DOHH2 (cell line): ENCODE measurements at regions not wholly inside any gene's neighbourhood (a gene's known extent, or its start where the extent isn't known, plus 50 kb on each side); places are given as distances from the start of the nearest gene placed in this dataset.
"Not testable (repeated sequence)": the region's sequence is repeated elsewhere in the genome, so short reads cannot be mapped to it uniquely, and the experiment has no call there.

ENCODE experiments used
- H3F3A ChIP-seq: fragments of 200-600 bp; sonication (generic), shearing (Covaris generic); 2 replicates; pipeline ENCODE4 v1.6.0; 2016; ENCODE audit warnings: antibody characterized with exemption, mild to moderate bottlenecking; ENCODE audit not compliant: control insufficient read depth, insufficient read depth
- H3K27ac ChIP-seq: fragments of 200-600 bp; sonication (generic); 2 replicates; pipeline ENCODE4 v1.5.1; 2014; ENCODE audit warnings: low read depth, mild to moderate bottlenecking, low read length, moderate library complexity
- H3K27me3 ChIP-seq: fragments of 200-600 bp; sonication (generic); 2 replicates; pipeline ENCODE4 v1.6.1; 2014; ENCODE audit warnings: mild to moderate bottlenecking, low read length, mixed read lengths; ENCODE audit not compliant: control insufficient read depth
- H3K36me3 ChIP-seq: fragments of 200-600 bp; sonication (generic); 2 replicates; pipeline ENCODE4 v1.6.1; 2014; ENCODE audit warnings: mild to moderate bottlenecking, low read length, moderate library complexity, mixed read lengths; ENCODE audit not compliant: control insufficient read depth
- H3K4me1 ChIP-seq: fragments of 200-600 bp; sonication (generic); 2 replicates; pipeline ENCODE4 v1.6.1; 2014; ENCODE audit warnings: mild to moderate bottlenecking, low read length, mixed read lengths; ENCODE audit not compliant: control insufficient read depth
- H3K4me2 ChIP-seq: fragments of 200-600 bp; sonication (generic); 2 replicates; pipeline ENCODE4 v1.6.0; 2014; ENCODE audit warnings: mild to moderate bottlenecking, low read length, moderate library complexity
- H3K4me3 ChIP-seq: fragments of 200-600 bp; sonication (generic); 2 replicates; pipeline ENCODE4 v1.5.1; 2014; ENCODE audit warnings: mild to moderate bottlenecking, low read length, mixed read lengths
- H3K79me2 ChIP-seq: fragments of 200-600 bp; sonication (generic); 2 replicates; pipeline ENCODE4 v1.6.1; 2014; ENCODE audit warnings: mild to moderate bottlenecking, low read length, mixed read lengths; ENCODE audit not compliant: control insufficient read depth
- H3K9me2 ChIP-seq: fragments of 200-600 bp; sonication (generic); replicated peaks from 2 replicates; pipeline ENCODE4 v1.6.1; 2014; ENCODE audit warnings: mild to moderate bottlenecking, low read length, mixed read lengths; ENCODE audit not compliant: control insufficient read depth
- H3K9me3 ChIP-seq: fragments of 200-600 bp; sonication (generic); 2 replicates; pipeline ENCODE4 v1.6.1; 2014; ENCODE audit warnings: antibody characterized with exemption, low read length, mixed read lengths; ENCODE audit not compliant: control insufficient read depth, insufficient read depth
- H4K20me1 ChIP-seq: fragments of 200-600 bp; sonication (generic); 2 replicates; pipeline ENCODE4 v1.6.0; 2014; ENCODE audit warnings: low read depth, mild to moderate bottlenecking, antibody characterized with exemption, low read length, moderate library complexity; ENCODE audit not compliant: control insufficient read depth, insufficient read depth
- CTCF ChIP-seq: fragments of 200-600 bp; sonication (generic); IDR thresholded peaks from one replicate; pipeline ENCODE4 v1.5.1; 2014; ENCODE audit warnings: antibody characterized with exemption, mild to moderate bottlenecking, low read depth, low read length; ENCODE audit not compliant: poor library complexity, severe bottlenecking
- EZH2phosphoT487 ChIP-seq: fragments of 200-600 bp; sonication (generic); IDR thresholded peaks from 2 replicates; pipeline ENCODE4 v1.6.1; 2017; ENCODE audit warnings: borderline replicate concordance, mild to moderate bottlenecking, antibody characterized with exemption, low read length, moderate library complexity, mixed read lengths

GRCh38 chr6:50410579-50410978, 302.7 kb upstream of the TFAP2D start:
- Histone ChIP-seq H3K36me3 (no peaks in the 10 kb centered on the region), H3K27me3 (no peaks in the 10 kb centered on the region), H3K27ac (no peak overlapping the region), H3K4me3 (no peak overlapping the region), H3F3A (no peaks in the 10 kb centered on the region), H3K9me2 (no peaks in the 10 kb centered on the region), H4K20me1 (no peaks in the 10 kb centered on the region), H3K4me1 (no peaks in the 10 kb centered on the region), H3K9me3 (no peaks in the 10 kb centered on the region), H3K79me2 (no peaks in the 10 kb centered on the region), H3K4me2 (no peak overlapping the region)
- no peak for TF ChIP-seq CTCF
- TF ChIP-seq EZH2phosphoT487 = no peak

- not testable (repeated sequence) for H3K9me3 ChIP-seq, H3K4me3 ChIP-seq, H3F3A ChIP-seq, H3K27me3 ChIP-seq, H3K27ac ChIP-seq, H3K4me2 ChIP-seq, H3K9me2 ChIP-seq, H3K36me3 ChIP-seq, H4K20me1 ChIP-seq, H3K4me1 ChIP-seq, H3K79me2 ChIP-seq
Measured at GRCh38 chr6:50421041-50421440, 292.3 kb upstream of the TFAP2D start.

GRCh38 chr6:50427267-50427666, 286.1 kb upstream of the TFAP2D start:
- Histone ChIP-seq H3K4me1 (no peaks in the 10 kb centered on the region), H3K4me2 (no peak overlapping the region), H3K4me3 (no peak overlapping the region), H3K27ac (no peak overlapping the region), H3K79me2 (no peaks in the 10 kb centered on the region), H3K9me2 (no peaks in the 10 kb centered on the region), H3F3A (no peaks in the 10 kb centered on the region), H3K9me3 (no peaks in the 10 kb centered on the region), H3K36me3 (no peaks in the 10 kb centered on the region), H3K27me3 (no peaks in the 10 kb centered on the region), H4K20me1 (no peaks in the 10 kb centered on the region)
- no peak for TF ChIP-seq EZH2phosphoT487
- no peak for TF ChIP-seq CTCF

- Histone ChIP-seq H3F3A (no peaks in the 10 kb centered on the region), H3K27ac (no peak overlapping the region), H3K4me3 (no peak overlapping the region), H3K4me1 (no peaks in the 10 kb centered on the region), H3K9me3 (no peaks in the 10 kb centered on the region), H3K79me2 (no peaks in the 10 kb centered on the region), H4K20me1 (no peaks in the 10 kb centered on the region), H3K9me2 (no peaks in the 10 kb centered on the region), H3K27me3 (no peaks in the 10 kb centered on the region), H3K36me3 (no peaks in the 10 kb centered on the region), H3K4me2 (no peak overlapping the region)
- TF ChIP-seq CTCF = no peak
- TF ChIP-seq EZH2phosphoT487 = no peak
Measured at GRCh38 chr6:50437901-50438300, 275.4 kb upstream of the TFAP2D start.
